Endothelial cell of umbilical vein (primary cell): ENCODE measurements at regions not wholly inside any gene's neighbourhood (a gene's known extent, or its start where the extent isn't known, plus 50 kb on each side); places are given as distances from the start of the nearest gene placed in this dataset.

Source experiments
- BruUV-seq: library from RNA; stranded (reverse); fragments of 400-500 nt; replicated peaks from 2 replicates; lab custom pipeline; 2021; lab: Mats Ljungman, UMichigan
- CTCF ChIA-PET: fragments of 300-600, 350-600 bp; sonication (Branson Sonifier 250); formaldehyde crosslinking; loops from one replicate; lab custom pipeline; 2021; ENCODE audit warnings: antibody characterized with exemption, inconsistent platforms; lab: Charles Lee
- POLR2A ChIA-PET: fragments of 300-600, 350-600 bp; sonication (Branson Sonifier 250); formaldehyde crosslinking; loops from one replicate; lab custom pipeline; 2021; ENCODE audit warnings: antibody characterized with exemption, inconsistent platforms; lab: Charles Lee
- DNase-seq: peaks from one replicate; pipeline ENCODE4 v3.0.0-alpha.2; 2011; ENCODE audit warnings: low read depth, low spot score
- FAIRE-seq: peaks from 2 replicates; lab custom pipeline; 2011; peaks lifted over from hg19 to GRCh38; lab: Jason Lieb, UNC
- H2AFZ ChIP-seq: 2 replicates; pipeline ENCODE4 v1.6.0; 2012; ENCODE audit warnings: low read depth, low read length, control low read depth, inconsistent platforms
- H3K27ac ChIP-seq: 2 replicates; pipeline ENCODE4 v1.5.1; 2011; ENCODE audit warnings: low read depth, mild to moderate bottlenecking, control low read depth, low read length, moderate library complexity; ENCODE audit not compliant: insufficient read depth
- H3K27me3 ChIP-seq, 2 experiments: 2 replicates each; pipeline versions ENCODE4 v1.6.0 to v1.6.1; 2011; ENCODE audit warnings: low read length in 2 of 2, mixed read lengths in 1 of 2; ENCODE audit not compliant: control insufficient read depth in 2 of 2, insufficient read depth in 2 of 2
- H3K36me3 ChIP-seq, 2 experiments: 2 replicates in 1 of 2; 3 replicates in 1 of 2; pipeline ENCODE4 v1.5.1; 2011; ENCODE audit warnings: low read length in 2 of 2, mild to moderate bottlenecking in 1 of 2, moderate library complexity in 1 of 2; ENCODE audit not compliant: control insufficient read depth in 2 of 2, insufficient read depth in 2 of 2; ENCODE audit errors: extremely low read depth in 1 of 2
- H3K4me1 ChIP-seq: 3 replicates; pipeline ENCODE4 v1.5.1; 2011; ENCODE audit warnings: mild to moderate bottlenecking, low read length; ENCODE audit not compliant: control insufficient read depth, insufficient read depth; ENCODE audit errors: extremely low read depth
- H3K4me2 ChIP-seq: 2 replicates; pipeline ENCODE4 v1.6.1; 2011; ENCODE audit warnings: low read length, control low read depth, mixed read lengths; ENCODE audit not compliant: insufficient read depth
- H3K4me3 ChIP-seq, 3 experiments: fragments of 200-600 bp in 1 of 3; sonication (generic), shearing (Covaris generic) in 1 of 3; replicated peaks in 1 of 3; 2 replicates each; pipeline ENCODE4 v1.5.1; 2011 to 2016; ENCODE audit warnings: control low read depth in 3 of 3, low read length in 3 of 3, mild to moderate bottlenecking in 2 of 3, inconsistent platforms in 1 of 3, low read depth in 1 of 3, moderate library complexity in 1 of 3; ENCODE audit not compliant: insufficient read depth in 1 of 3
- H3K79me2 ChIP-seq: 2 replicates; pipeline ENCODE4 v1.6.0; 2012; ENCODE audit warnings: low read length, inconsistent platforms; ENCODE audit not compliant: control insufficient read depth, insufficient read depth
- H3K9ac ChIP-seq: replicated peaks from 2 replicates; pipeline ENCODE3; 2011; ENCODE audit warnings: low read length, control low read depth; ENCODE audit not compliant: insufficient read depth; ENCODE audit errors: extremely low read depth
- H3K9me1 ChIP-seq: replicated peaks from 3 replicates; pipeline ENCODE4 v1.6.0; 2011; ENCODE audit warnings: mild to moderate bottlenecking, low read length; ENCODE audit not compliant: control insufficient read depth, insufficient read depth; ENCODE audit errors: extremely low read depth
- H3K9me3 ChIP-seq: replicated peaks from 2 replicates; pipeline ENCODE4 v1.5.1; 2012; ENCODE audit warnings: low read length, inconsistent platforms; ENCODE audit not compliant: control insufficient read depth, insufficient read depth
- H4K20me1 ChIP-seq: replicated peaks from 2 replicates; pipeline ENCODE3; 2011; ENCODE audit warnings: mild to moderate bottlenecking, low read length; ENCODE audit not compliant: control insufficient read depth, insufficient read depth; ENCODE audit errors: extremely low read depth
- EZH2 ChIP-seq: IDR thresholded peaks from 2 replicates; pipeline ENCODE4 v1.6.1; 2012; ENCODE audit warnings: borderline replicate concordance, low read depth, mild to moderate bottlenecking, moderate library complexity, low read length, inconsistent platforms; ENCODE audit not compliant: severe bottlenecking
- GATA2 ChIP-seq: IDR thresholded peaks from 2 replicates; pipeline ENCODE4 v1.7.0; 2011; ENCODE audit warnings: low read depth, mild to moderate bottlenecking, moderate library complexity, mixed read lengths, low read length; ENCODE audit not compliant: insufficient read length, insufficient read depth
- JUN ChIP-seq: IDR thresholded peaks from 2 replicates; pipeline ENCODE4 v1.6.1; 2011; ENCODE audit warnings: borderline replicate concordance, low read depth; ENCODE audit not compliant: insufficient read length, insufficient read depth
- MAX ChIP-seq: IDR thresholded peaks from 2 replicates; pipeline ENCODE4 v1.6.1; 2011; ENCODE audit not compliant: insufficient read depth, insufficient read length
- MYC ChIP-seq: IDR thresholded peaks from one replicate; pipeline ENCODE4 v1.6.1; 2011; ENCODE audit warnings: mild to moderate bottlenecking, low read depth, low read length
- POLR2A ChIP-seq: IDR thresholded peaks from 2 replicates; pipeline ENCODE4 v1.6.1; 2012; ENCODE audit warnings: low read depth, mild to moderate bottlenecking, control low read depth, low read length
- dilution Hi-C: fragments of 300-500 bp; cut with MboI; formaldehyde crosslinking; loops from one replicate; pipeline ENCODE4 v1.15.0; 2019; ENCODE audit warnings: low sequenced_read_pairs; ENCODE audit not compliant: extremely low pct_ligation_motif_present
- intact Hi-C: fragments of 100-400 bp; cut with micrococcal nuclease; formaldehyde crosslinking; loops from one replicate; pipeline ENCODE4 v1.10.0; 2022
- TF ChIP-seq, protein P1 (sequence below), 2 donors: IDR thresholded peaks; 1 replicate in 1 of 2; 2 replicates in 1 of 2; pipeline ENCODE4 v1.5.1; 2011; ENCODE audit warnings: low read length in 2 of 2, mild to moderate bottlenecking in 2 of 2, moderate library complexity in 2 of 2, control low read depth in 1 of 2, inconsistent platforms in 1 of 2, low read depth in 1 of 2; ENCODE audit not compliant: insufficient read depth in 1 of 2; ENCODE audit errors: extremely low read depth in 1 of 2

DNA sequence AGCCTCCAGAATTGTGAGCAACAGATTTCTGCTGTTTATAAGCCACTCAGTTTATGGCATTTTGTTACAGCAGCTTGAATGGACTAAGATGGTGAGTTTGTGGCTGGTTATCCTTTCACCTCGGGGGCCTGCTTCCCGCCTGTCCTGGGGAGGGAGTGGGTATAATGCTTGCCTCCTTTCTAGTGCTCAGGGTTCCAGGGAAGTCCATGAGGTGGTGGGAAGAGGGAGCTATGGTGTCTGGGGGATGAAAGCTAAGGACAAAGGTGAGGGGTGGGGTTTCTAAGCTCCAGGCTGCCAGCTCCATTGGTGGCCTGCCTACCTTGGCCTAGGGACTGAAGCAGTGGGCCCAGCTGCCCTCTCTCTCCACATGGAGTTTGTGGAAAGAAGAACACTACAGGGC lies 50.2 kb upstream of the SDK2 start:
- intact Hi-C loops = no loop called here
- POLR2A ChIA-PET = no interaction called here

More for the DNA sequence above, 50.2 kb upstream of the SDK2 start:
- CTCF ChIA-PET = no interaction called here
- no peaks in the 10 kb centered on the region for H4K20me1 ChIP-seq
- DNase-seq (no peak), FAIRE-seq (no peak)
- no peak overlapping the region for H3K4me3 ChIP-seq
- H3K9ac ChIP-seq = no peak overlapping the region
- H3K9me1 ChIP-seq = no peaks in the 10 kb centered on the region
- no peak overlapping the region for H3K4me2 ChIP-seq
- no peaks in the 10 kb centered on the region for H3K79me2 ChIP-seq
- no TSS peak for BruUV-seq
- H3K4me1 ChIP-seq = no peaks in the 10 kb centered on the region
- TF ChIP-seq EZH2 (no peak), MYC (no peak), MAX (no peak), JUN (no peak), POLR2A (no peak), GATA2 (no peak)
- TF ChIP-seq, protein P1, sequence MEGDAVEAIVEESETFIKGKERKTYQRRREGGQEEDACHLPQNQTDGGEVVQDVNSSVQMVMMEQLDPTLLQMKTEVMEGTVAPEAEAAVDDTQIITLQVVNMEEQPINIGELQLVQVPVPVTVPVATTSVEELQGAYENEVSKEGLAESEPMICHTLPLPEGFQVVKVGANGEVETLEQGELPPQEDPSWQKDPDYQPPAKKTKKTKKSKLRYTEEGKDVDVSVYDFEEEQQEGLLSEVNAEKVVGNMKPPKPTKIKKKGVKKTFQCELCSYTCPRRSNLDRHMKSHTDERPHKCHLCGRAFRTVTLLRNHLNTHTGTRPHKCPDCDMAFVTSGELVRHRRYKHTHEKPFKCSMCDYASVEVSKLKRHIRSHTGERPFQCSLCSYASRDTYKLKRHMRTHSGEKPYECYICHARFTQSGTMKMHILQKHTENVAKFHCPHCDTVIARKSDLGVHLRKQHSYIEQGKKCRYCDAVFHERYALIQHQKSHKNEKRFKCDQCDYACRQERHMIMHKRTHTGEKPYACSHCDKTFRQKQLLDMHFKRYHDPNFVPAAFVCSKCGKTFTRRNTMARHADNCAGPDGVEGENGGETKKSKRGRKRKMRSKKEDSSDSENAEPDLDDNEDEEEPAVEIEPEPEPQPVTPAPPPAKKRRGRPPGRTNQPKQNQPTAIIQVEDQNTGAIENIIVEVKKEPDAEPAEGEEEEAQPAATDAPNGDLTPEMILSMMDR (IDR thresholded peaks at IDR 0.05; ENCODE audit: extremely low read depth in 1 of 2, insufficient read depth in 1 of 2, low read depth in 1 of 2, low read length in 2 of 2) = no peak
- dilution Hi-C loops = no loop called here
- H2AFZ ChIP-seq = no peak overlapping the region
- no peaks in the 10 kb centered on the region for H3K27me3 ChIP-seq
- no peaks in the 10 kb centered on the region for H3K36me3 ChIP-seq
- no peak overlapping the region for H3K27ac ChIP-seq
- peaks cover 6% of the 10 kb centered on the region for H3K9me3 ChIP-seq
